HEK293 (cell line): ENCODE measurements at regions not wholly inside any gene's neighbourhood (a gene's known extent, or its start where the extent isn't known, plus 50 kb on each side); places are given as distances from the start of the nearest gene placed in this dataset.

Source experiments
- CTCF ChIA-PET: fragments of 350-600 bp; formaldehyde crosslinking; extraction: SDS; loops from one replicate; lab custom pipeline; 2021; ENCODE audit warnings: antibody characterized with exemption; lab: Yijun Ruan, JAX
- POLR2A ChIA-PET: fragments of 300-600 bp; formaldehyde crosslinking; extraction: SDS; loops from one replicate; lab custom pipeline; 2020; ENCODE audit warnings: antibody characterized with exemption, inconsistent platforms; lab: Yijun Ruan, JAX
- H3K27ac ChIP-seq: fragments of 200-500 bp; sonication (Bioruptor generic); 2 replicates; pipeline ENCODE4 v1.5.1; 2014; ENCODE audit warnings: low read depth, low read length, control low read depth, inconsistent platforms; ENCODE audit errors: extremely low read depth
- H3K36me3 ChIP-seq, 2 experiments: fragments of 200-500 bp in 1 of 2; sonication (Bioruptor generic) in 1 of 2; 1 replicate in 1 of 2; 2 replicates in 1 of 2; pipeline ENCODE4 v1.5.1; 2014 to 2017; ENCODE audit warnings: inconsistent platforms in 2 of 2, low read length in 2 of 2; ENCODE audit not compliant: control insufficient read depth in 2 of 2, insufficient read depth in 1 of 2
- H3K4me1 ChIP-seq: fragments of 200-500 bp; sonication (Bioruptor generic); 2 replicates; pipeline ENCODE4 v1.5.1; 2014; ENCODE audit warnings: mild to moderate bottlenecking, low read length, inconsistent platforms; ENCODE audit not compliant: control insufficient read depth, insufficient read depth
- H3K4me3 ChIP-seq: 2 replicates; pipeline ENCODE4 v1.5.1; 2011; ENCODE audit warnings: low read depth, mild to moderate bottlenecking, control low read depth, low read length, moderate library complexity
- H3K9me3 ChIP-seq: fragments of 200-500 bp; sonication (Bioruptor generic); 2 replicates; pipeline ENCODE4 v1.5.1; 2014; ENCODE audit warnings: low read depth, low read length, inconsistent platforms; ENCODE audit not compliant: control insufficient read depth, insufficient read depth
- ELK4 ChIP-seq: IDR thresholded peaks from 2 replicates; pipeline ENCODE4 v1.6.1; 2011; ENCODE audit warnings: mild to moderate bottlenecking, low read depth, low read length, borderline replicate concordance
- KLF7 ChIP-seq: fragments of 450-650 bp; formaldehyde crosslinking; IDR thresholded peaks from 2 replicates; pipeline ENCODE4 v1.5.1; 2016; ENCODE audit warnings: missing biosample characterization, missing genetic modification characterization, borderline replicate concordance
- PRDM2 ChIP-seq: fragments of 450-650 bp; formaldehyde crosslinking; IDR thresholded peaks from 2 replicates; pipeline ENCODE4 v1.5.1; 2016; ENCODE audit warnings: missing biosample characterization, missing genetic modification characterization, borderline replicate concordance
- ZNF148 ChIP-seq: fragments of 450-650 bp; formaldehyde crosslinking; IDR thresholded peaks from 2 replicates; pipeline ENCODE4 v1.5.0; 2017; ENCODE audit warnings: missing biosample characterization, missing genetic modification characterization, borderline replicate concordance
- ZNF155 ChIP-seq: fragments of 450-650 bp; formaldehyde crosslinking; IDR thresholded peaks from 2 replicates; pipeline ENCODE4 v1.5.1; 2016; ENCODE audit warnings: missing biosample characterization, missing genetic modification characterization
- ZNF184 ChIP-seq: fragments of 450-650 bp; IDR thresholded peaks from 2 replicates; pipeline ENCODE4 v1.5.1; 2018; ENCODE audit warnings: missing biosample characterization, mild to moderate bottlenecking, missing genetic modification characterization
- ZNF214 ChIP-seq: fragments of 450-650 bp; formaldehyde crosslinking; IDR thresholded peaks from 2 replicates; pipeline ENCODE4 v1.5.1; 2017; ENCODE audit warnings: missing biosample characterization, mild to moderate bottlenecking, missing genetic modification characterization, borderline replicate concordance
- ZNF280C ChIP-seq: fragments of 450-650 bp; formaldehyde crosslinking; IDR thresholded peaks from 2 replicates; pipeline ENCODE4 v1.5.1; 2016; ENCODE audit warnings: missing biosample characterization, missing genetic modification characterization
- ZNF350 ChIP-seq: fragments of 450-650 bp; formaldehyde crosslinking; IDR thresholded peaks from 2 replicates; pipeline ENCODE4 v1.5.0; 2017; ENCODE audit warnings: missing biosample characterization, mild to moderate bottlenecking, missing genetic modification characterization
- ZNF433 ChIP-seq: fragments of 450-650 bp; formaldehyde crosslinking; IDR thresholded peaks from 2 replicates; pipeline ENCODE4 v1.5.1; 2016; ENCODE audit warnings: missing biosample characterization, missing genetic modification characterization, low read depth
- ZNF48 ChIP-seq: fragments of 450-650 bp; formaldehyde crosslinking; IDR thresholded peaks from 2 replicates; pipeline ENCODE4 v1.5.1; 2016; ENCODE audit warnings: missing biosample characterization, missing genetic modification characterization
- ZNF513 ChIP-seq: fragments of 450-650 bp; IDR thresholded peaks from 2 replicates; pipeline ENCODE4 v1.5.1; 2018; ENCODE audit warnings: missing biosample characterization, missing genetic modification characterization
- ZNF549 ChIP-seq: fragments of 450-650 bp; IDR thresholded peaks from 2 replicates; pipeline ENCODE4 v1.5.1; 2018; ENCODE audit warnings: missing biosample characterization, missing genetic modification characterization, mild to moderate bottlenecking, inconsistent platforms, moderate library complexity
- ZNF561 ChIP-seq: fragments of 450-650 bp; IDR thresholded peaks from 2 replicates; pipeline ENCODE4 v1.5.1; 2018; ENCODE audit warnings: missing biosample characterization, missing genetic modification characterization, borderline replicate concordance
- ZNF621 ChIP-seq: fragments of 450-650 bp; formaldehyde crosslinking; IDR thresholded peaks from 2 replicates; pipeline ENCODE4 v1.5.1; 2017; ENCODE audit warnings: missing biosample characterization, missing genetic modification characterization
- ZNF645 ChIP-seq: fragments of 450-650 bp; formaldehyde crosslinking; IDR thresholded peaks from 2 replicates; pipeline ENCODE4; 2016; ENCODE audit warnings: missing biosample characterization, missing genetic modification characterization
- ZNF701 ChIP-seq: fragments of 450-650 bp; formaldehyde crosslinking; IDR thresholded peaks from 2 replicates; pipeline ENCODE4 v1.5.1; 2016; ENCODE audit warnings: missing biosample characterization, missing genetic modification characterization
- ZNF704 ChIP-seq: fragments of 450-650 bp; formaldehyde crosslinking; IDR thresholded peaks from 2 replicates; pipeline ENCODE4 v1.5.1; 2016; ENCODE audit warnings: missing biosample characterization, missing genetic modification characterization
- ZNF785 ChIP-seq: fragments of 450-650 bp; formaldehyde crosslinking; IDR thresholded peaks from 2 replicates; pipeline ENCODE4 v1.5.1; 2016; ENCODE audit warnings: missing biosample characterization, missing genetic modification characterization
- ZSCAN30 ChIP-seq: fragments of 450-650 bp; IDR thresholded peaks from 2 replicates; pipeline ENCODE4 v1.5.1; 2018; ENCODE audit warnings: missing biosample characterization, mild to moderate bottlenecking, missing genetic modification characterization, moderate library complexity

- TF ChIP-seq PRDM2 (tag by site-specific recombination) (no peak), ZNF48 (tag by site-specific recombination) (no peak), ZNF148 (tag by site-specific recombination) (no peak), ZNF645 (tag by site-specific recombination) (no peak)
Measured at GRCh38 chr13:62635161-62635560, 1219.5 kb upstream of the PCDH20 start (continued).

GRCh38 chr13:62633448-62633847 lies 1217.8 kb upstream of the PCDH20 start:
- no peaks in the 10 kb centered on the region for H3K36me3 ChIP-seq
- TF ChIP-seq ZNF561 (tag by site-specific recombination) = no peak
- TF ChIP-seq ZNF280C = no peak
- no peak for TF ChIP-seq ZNF350 (tag by site-specific recombination)
- no peak for TF ChIP-seq ZNF155 (tag by site-specific recombination)
- TF ChIP-seq ELK4 = no peak
- TF ChIP-seq ZNF621 (tag by site-specific recombination) = no peak
- TF ChIP-seq ZNF214 (tag by site-specific recombination) = no peak
- no peak for TF ChIP-seq ZNF785
- TF ChIP-seq ZSCAN30 = no peak
- TF ChIP-seq ZNF549 (tag by site-specific recombination) = no peak
- TF ChIP-seq ZNF701 (tag by site-specific recombination) = no peak
- no peak for TF ChIP-seq ZNF184 (tag by site-specific recombination)
- no peak for TF ChIP-seq ZNF704 (tag by site-specific recombination)
- TF ChIP-seq ZNF513 (tag by site-specific recombination) = no peak
- no peak for TF ChIP-seq ZNF433 (tag by site-specific recombination)
- no peak for TF ChIP-seq KLF7 (tag by site-specific recombination)
- no peak for TF ChIP-seq ZNF48 (tag by site-specific recombination)
- POLR2A ChIA-PET = no interaction called here
- no peaks in the 10 kb centered on the region for H3K9me3 ChIP-seq
- H3K4me1 ChIP-seq = no peaks in the 10 kb centered on the region
- H3K4me3 ChIP-seq = no peak overlapping the region
- no peak overlapping the region for H3K27ac ChIP-seq
- CTCF ChIA-PET = no interaction called here
